ENCODE measurements at regions not wholly inside any gene's neighbourhood (a gene's known extent, or its start where the extent isn't known, plus 50 kb on each side); places are given as distances from the start of the nearest gene placed in this dataset.

GRCh38 chr21:18960306-18960705 lies 556.7 kb upstream of the TMPRSS15 start:
- no peak for TF ChIP-seq CTCF (IDR thresholded peaks at IDR 0.05; ENCODE audit: low read depth, low read length, missing control alignments)
- H3K27me3 ChIP-seq (replicated peaks) = no peaks in the 10 kb centered on the region
- H3K27ac ChIP-seq = no peak overlapping the region
- DNase-seq = no peak
- in situ Hi-C loops (cut with HindIII; ENCODE audit: low pct_ligation_motif_present, low sequenced_read_pairs) = no loop called here
- H3K4me3 ChIP-seq (ENCODE audit: low read depth, low read length) = no peak overlapping the region
- H3K36me3 ChIP-seq (replicated peaks) = no peaks in the 10 kb centered on the region

DNA sequence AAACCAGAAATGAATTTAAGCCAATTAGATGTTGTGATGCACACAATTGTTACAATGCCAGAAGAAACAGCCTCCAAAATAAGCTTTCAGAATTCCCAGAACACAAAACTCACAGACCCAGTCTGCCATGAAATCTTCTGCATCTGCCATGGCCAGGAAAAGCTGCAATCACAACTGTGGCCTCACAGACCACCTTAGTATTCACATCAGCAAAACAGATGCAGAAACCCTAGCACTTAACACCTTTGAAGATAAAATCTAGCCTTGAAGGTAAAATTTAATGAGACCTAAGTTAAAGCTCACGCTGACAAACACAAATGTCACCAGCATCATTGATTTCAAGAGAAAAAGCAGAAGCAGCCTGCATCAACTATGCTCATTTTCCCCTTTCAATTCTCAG lies 566.8 kb upstream of the TMPRSS15 start:
- Histone ChIP-seq H3K27me3 (replicated peaks) (no peaks in the 10 kb centered on the region), H3K4me3 (ENCODE audit: low read depth, low read length) (no peak overlapping the region), H3K36me3 (replicated peaks) (no peaks in the 10 kb centered on the region), H3K27ac (no peak overlapping the region)
- no peak for DNase-seq
- in situ Hi-C loops (cut with HindIII; ENCODE audit: low pct_ligation_motif_present, low sequenced_read_pairs) = no loop called here
- TF ChIP-seq CTCF (IDR thresholded peaks at IDR 0.05; ENCODE audit: low read depth, low read length, missing control alignments) = no peak

GRCh38 chr21:18970941-18971340 lies 567.4 kb upstream of the TMPRSS15 start:
- DNase-seq = no peak
- no peak overlapping the region for H3K27ac ChIP-seq
- no peak overlapping the region for H3K4me3 ChIP-seq (ENCODE audit: low read depth, low read length)
- no peaks in the 10 kb centered on the region for H3K36me3 ChIP-seq (replicated peaks)
- no peak for TF ChIP-seq CTCF (IDR thresholded peaks at IDR 0.05; ENCODE audit: low read depth, low read length, missing control alignments)
- in situ Hi-C loops (cut with HindIII; ENCODE audit: low pct_ligation_motif_present, low sequenced_read_pairs) = no loop called here
- H3K27me3 ChIP-seq (replicated peaks) = no peaks in the 10 kb centered on the region

- in situ Hi-C loops (cut with HindIII; ENCODE audit: low pct_ligation_motif_present, low sequenced_read_pairs) = no loop called here
Measured at GRCh38 chr21:18985584-18985983, 582.0 kb upstream of the TMPRSS15 start.

DNA sequence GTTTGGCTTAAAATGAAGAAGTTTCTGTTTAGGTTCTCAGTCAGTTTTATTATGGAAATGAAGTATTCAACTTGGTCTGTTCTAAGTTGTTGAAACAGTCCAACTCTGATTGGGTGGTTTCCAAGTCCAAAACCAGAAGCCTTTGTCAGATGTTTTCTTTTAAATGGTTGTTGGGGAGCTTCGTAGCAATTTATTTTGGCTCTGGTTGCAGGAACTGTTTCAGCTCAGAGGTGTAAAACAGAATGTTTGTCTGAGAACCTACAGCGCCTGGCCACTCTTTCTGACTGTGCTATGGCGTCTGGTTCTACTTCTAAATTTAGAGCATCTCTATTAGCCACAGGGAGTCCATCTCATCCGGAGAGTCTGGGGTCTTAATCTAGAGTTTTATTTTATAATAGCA lies 582.6 kb upstream of the TMPRSS15 start:
- DNase-seq = no peak
- Histone ChIP-seq H3K36me3 (replicated peaks) (no peaks in the 10 kb centered on the region), H3K27ac (no peak overlapping the region), H3K4me3 (ENCODE audit: low read depth, low read length) (no peak overlapping the region), H3K27me3 (replicated peaks) (no peaks in the 10 kb centered on the region)
- in situ Hi-C loops (cut with HindIII; ENCODE audit: low pct_ligation_motif_present, low sequenced_read_pairs) = no loop called here
- no peak for TF ChIP-seq CTCF (IDR thresholded peaks at IDR 0.05; ENCODE audit: low read depth, low read length, missing control alignments)

More at GRCh38 chr21:18985584-18985983, 582.0 kb upstream of the TMPRSS15 start:
- H3K27ac ChIP-seq = no peak overlapping the region
- DNase-seq = no peak
- TF ChIP-seq CTCF (IDR thresholded peaks at IDR 0.05; ENCODE audit: low read depth, low read length, missing control alignments) = no peak
- no peaks in the 10 kb centered on the region for H3K27me3 ChIP-seq (replicated peaks)
- H3K36me3 ChIP-seq (replicated peaks) = no peaks in the 10 kb centered on the region
- H3K4me3 ChIP-seq (ENCODE audit: low read depth, low read length) = no peak overlapping the region

DNA sequence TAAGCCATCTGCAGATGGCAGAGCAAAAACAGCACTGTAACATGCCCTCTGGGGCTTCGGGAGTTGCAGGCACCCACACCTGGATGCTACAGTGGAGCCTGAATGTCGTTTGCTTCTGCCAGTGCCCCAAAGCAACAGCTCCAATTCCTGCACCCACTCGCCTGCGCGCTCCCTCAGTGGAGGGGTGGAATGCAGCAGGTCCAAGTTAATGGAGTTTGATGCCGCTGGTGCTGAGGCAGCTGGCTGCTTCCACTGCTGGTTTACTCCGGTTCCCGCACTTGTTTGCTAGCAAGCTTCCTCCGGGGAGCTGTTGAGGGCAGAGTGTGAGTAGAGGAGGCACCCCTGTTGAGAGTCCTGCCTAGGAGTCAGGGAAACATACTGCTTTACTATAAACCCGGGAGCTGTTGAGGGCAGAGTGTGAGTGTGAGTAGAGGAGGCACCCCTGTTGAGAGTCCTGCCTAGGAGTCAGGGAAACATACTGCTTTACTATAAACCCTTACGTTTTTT lies 584.0 kb upstream of the TMPRSS15 start:
- no peaks in the 10 kb centered on the region for H3K36me3 ChIP-seq (replicated peaks)
- no peak overlapping the region for H3K27ac ChIP-seq
- DNase-seq = no peak
- in situ Hi-C loops (cut with HindIII; ENCODE audit: low pct_ligation_motif_present, low sequenced_read_pairs) = no loop called here
- H3K4me3 ChIP-seq (ENCODE audit: low read depth, low read length) = no peak overlapping the region
- no peak for TF ChIP-seq CTCF (IDR thresholded peaks at IDR 0.05; ENCODE audit: low read depth, low read length, missing control alignments)
- H3K27me3 ChIP-seq (replicated peaks) = no peaks in the 10 kb centered on the region
